Naive thymus-derived CD4-positive, alpha-beta T cell (primary cell): ENCODE measurements at regions not wholly inside any gene's neighbourhood (a gene's known extent, or its start where the extent isn't known, plus 50 kb on each side); places are given as distances from the start of the nearest gene placed in this dataset.
"Not testable (repeated sequence)": the region's sequence is repeated elsewhere in the genome, so short reads cannot be mapped to it uniquely, and the experiment has no call there.

Experiments
- ATAC-seq: fragments of 150-1000 bp; cut with Tn5 transposase; 2 replicates; pipeline ENCODE4 v1.10.0; 2021; ENCODE audit warnings: mild to moderate bottlenecking, moderate library complexity
- CTCF ChIA-PET: fragments of 350-600 bp; sonication (Branson Sonifier 250); formaldehyde crosslinking; loops from one replicate; lab custom pipeline; 2021; ENCODE audit warnings: antibody characterized with exemption; lab: Charles Lee
- POLR2A ChIA-PET: fragments of 350-600 bp; sonication (Branson Sonifier 250); formaldehyde crosslinking; loops from one replicate; lab custom pipeline; 2021; ENCODE audit warnings: antibody characterized with exemption, inconsistent platforms; lab: Charles Lee
- DNase-seq, 9 donors: peaks; one replicate each; pipeline versions ENCODE4 v3.0.0 to v3.0.0-alpha.2; 2020 to 2022; ENCODE audit warnings: mixed read lengths in 1 of 9
- H3K27ac ChIP-seq: one replicate; pipeline ENCODE4 v1.7.0; 2013; ENCODE audit warnings: mild to moderate bottlenecking, low read depth, low read length, moderate library complexity
- H3K27me3 ChIP-seq, 2 donors: one replicate each; pipeline ENCODE4 v1.7.0; 2013; ENCODE audit warnings: low read length in 2 of 2, mild to moderate bottlenecking in 2 of 2, moderate library complexity in 2 of 2; ENCODE audit not compliant: control insufficient read depth in 2 of 2, insufficient read depth in 2 of 2
- H3K36me3 ChIP-seq, 3 experiments: 1 replicate in 2 of 3; 2 replicates in 1 of 3; pipeline ENCODE4 v1.7.0; 2013; ENCODE audit warnings: low read length in 3 of 3, mild to moderate bottlenecking in 3 of 3, moderate library complexity in 1 of 3; ENCODE audit not compliant: insufficient read depth in 3 of 3, control insufficient read depth in 2 of 3
- H3K4me1 ChIP-seq, 2 donors: one replicate each; pipeline ENCODE4 v1.7.0; 2013; ENCODE audit warnings: low read length in 2 of 2, mild to moderate bottlenecking in 2 of 2, moderate library complexity in 1 of 2; ENCODE audit not compliant: control insufficient read depth in 2 of 2, insufficient read depth in 2 of 2
- H3K4me3 ChIP-seq: 2 replicates; pipeline ENCODE4 v1.7.0; 2013; ENCODE audit warnings: mild to moderate bottlenecking, low read length
- H3K9me3 ChIP-seq, 3 experiments: 1 replicate in 2 of 3; 2 replicates in 1 of 3; pipeline ENCODE4 v1.7.0; 2013; ENCODE audit warnings: low read length in 3 of 3; ENCODE audit not compliant: control insufficient read depth in 2 of 3
- H3K27ac Mint-ChIP-seq, 9 donors: one replicate each; pipeline ENCODE4 v1.8.0; 2020 to 2022; ENCODE audit warnings: mixed read lengths in 9 of 9, mild to moderate bottlenecking in 8 of 9, moderate library complexity in 5 of 9, inconsistent platforms in 2 of 9
- H3K27me3 Mint-ChIP-seq, 5 donors: one replicate each; pipeline ENCODE4 v1.8.0; 2021 to 2022; ENCODE audit warnings: mixed read lengths in 5 of 5, mild to moderate bottlenecking in 1 of 5
- H3K36me3 Mint-ChIP-seq, 5 donors: one replicate each; pipeline ENCODE4 v1.8.0; 2020 to 2022; ENCODE audit warnings: mixed read lengths in 5 of 5, mild to moderate bottlenecking in 3 of 5, inconsistent platforms in 1 of 5
- H3K4me1 Mint-ChIP-seq, 7 donors: one replicate each; pipeline ENCODE4 v1.8.0; 2020 to 2022; ENCODE audit warnings: mixed read lengths in 7 of 7, mild to moderate bottlenecking in 3 of 7, inconsistent platforms in 1 of 7
- H3K4me3 Mint-ChIP-seq, 10 donors: one replicate each; pipeline ENCODE4 v1.8.0; 2020 to 2022; ENCODE audit warnings: mild to moderate bottlenecking in 10 of 10, mixed read lengths in 10 of 10, moderate library complexity in 6 of 10, inconsistent platforms in 2 of 10
- H3K9me3 Mint-ChIP-seq, 11 donors: one replicate each; pipeline ENCODE4 v1.8.0; 2020 to 2022; ENCODE audit warnings: mixed read lengths in 11 of 11, mild to moderate bottlenecking in 4 of 11, inconsistent platforms in 1 of 11, moderate library complexity in 1 of 11
- intact Hi-C, 2 donors: fragments of 100-400 bp; cut with micrococcal nuclease; formaldehyde crosslinking; loops; one replicate each; pipeline ENCODE4 v1.15.1; 2023

GRCh38 chr22:47879346-47879745, 1116.9 kb downstream of the TBC1D22A start:
- intact Hi-C loops, result no loop called here
- no peaks in the 10 kb centered on the region for H3K9me3 ChIP-seq
- Mint-ChIP-seq H3K4me3 (no peak overlapping the region), H3K4me1 (no peaks in the 10 kb centered on the region), H3K27ac (no peak overlapping the region), H3K27me3 (peaks cover 0 to 32% (median 26%) of the 10 kb centered on the region in 5 donors), H3K9me3 (peaks cover 0 to 1% (median 0%) of the 10 kb centered on the region in 11 donors), H3K36me3 (no peaks in the 10 kb centered on the region)
- POLR2A ChIA-PET, result no interaction called here
- no peaks in the 10 kb centered on the region for H3K27me3 ChIP-seq
- H3K36me3 ChIP-seq, result no peaks in the 10 kb centered on the region
- no peak overlapping the region for H3K4me3 ChIP-seq
- DNase-seq (no peak), ATAC-seq (no peak)
- H3K4me1 ChIP-seq, result no peaks in the 10 kb centered on the region
- H3K27ac ChIP-seq, result no peak overlapping the region
- CTCF ChIA-PET, result no interaction called here

- no peak for DNase-seq
- no peaks in the 10 kb centered on the region for H3K36me3 Mint-ChIP-seq
- no peak overlapping the region for H3K4me3 Mint-ChIP-seq
- H3K27me3 Mint-ChIP-seq, result peaks cover 0 to 32% (median 29%) of the 10 kb centered on the region in 5 donors
- H3K4me1 Mint-ChIP-seq, result no peaks in the 10 kb centered on the region
- POLR2A ChIA-PET, result no interaction called here
- H3K27me3 ChIP-seq, result no peaks in the 10 kb centered on the region
- H3K27ac ChIP-seq, result no peak overlapping the region
- H3K36me3 ChIP-seq, result no peaks in the 10 kb centered on the region
- ATAC-seq, result no peak
- CTCF ChIA-PET, result no interaction called here
- H3K4me3 ChIP-seq, result no peak overlapping the region
- H3K4me1 ChIP-seq, result no peaks in the 10 kb centered on the region
- H3K27ac Mint-ChIP-seq, result no peak overlapping the region
- H3K9me3 Mint-ChIP-seq, result peaks cover 0 to 1% (median 0%) of the 10 kb centered on the region in 11 donors
- no peaks in the 10 kb centered on the region for H3K9me3 ChIP-seq
- intact Hi-C loops, result no loop called here
These were observed 1116.0 kb downstream of the TBC1D22A start for GRCh38 chr22:47878460-47878859.

GRCh38 chr22:47872761-47873535, 1110.5 kb downstream of the TBC1D22A start:
- ATAC-seq, result no peak
- Histone ChIP-seq H3K4me3 (no peak overlapping the region), H3K4me1 (no peaks in the 10 kb centered on the region), H3K9me3 (no peaks in the 10 kb centered on the region), H3K36me3 (no peaks in the 10 kb centered on the region), H3K27ac (no peak overlapping the region), H3K27me3 (no peaks in the 10 kb centered on the region)
- H3K36me3 Mint-ChIP-seq, result no peaks in the 10 kb centered on the region
- intact Hi-C loops, result no loop called here
- DNase-seq, result no peak
- ChIA-PET POLR2A (no interaction called here), CTCF (interaction anchor here (0.6 kb wide), 1 partner anchor 393 kb away, joined by 3 read pairs; no protein-coding TSS in a partner anchor)
- no peak overlapping the region for H3K27ac Mint-ChIP-seq
- no peaks in the 10 kb centered on the region for H3K4me1 Mint-ChIP-seq
- peaks cover 0 to 4% (median 0%) of the 10 kb centered on the region in 11 donors for H3K9me3 Mint-ChIP-seq
- H3K4me3 Mint-ChIP-seq, result no peak overlapping the region
- peaks cover 2 to 29% (median 24%) of the 10 kb centered on the region in 5 donors for H3K27me3 Mint-ChIP-seq

GRCh38 chr22:47865626-47866025, 1103.2 kb downstream of the TBC1D22A start:
- Histone ChIP-seq H3K36me3 (no peaks in the 10 kb centered on the region), H3K27me3 (no peaks in the 10 kb centered on the region), H3K4me1 (no peaks in the 10 kb centered on the region), H3K4me3 (no peak overlapping the region), H3K27ac (no peak overlapping the region), H3K9me3 (no peaks in the 10 kb centered on the region)
- Mint-ChIP-seq H3K4me1 (no peaks in the 10 kb centered on the region), H3K36me3 (no peaks in the 10 kb centered on the region), H3K9me3 (peaks cover 0 to 8% (median 4%) of the 10 kb centered on the region in 11 donors), H3K27me3 (peaks cover 0 to 19% (median 10%) of the 10 kb centered on the region in 5 donors), H3K4me3 (no peak overlapping the region), H3K27ac (no peak overlapping the region)
- CTCF ChIA-PET, result no interaction called here
- intact Hi-C loops, result no loop called here
- POLR2A ChIA-PET, result no interaction called here
- no peak for DNase-seq
- no peak for ATAC-seq

- Mint-ChIP-seq H3K27ac (no peak overlapping the region), H3K4me3 (no peak overlapping the region), H3K27me3 (peaks cover 0 to 20% (median 10%) of the 10 kb centered on the region in 5 donors), H3K4me1 (no peaks in the 10 kb centered on the region), H3K36me3 (no peaks in the 10 kb centered on the region), H3K9me3 (peaks cover 0 to 5% (median 0%) of the 10 kb centered on the region in 11 donors)
- intact Hi-C loops, result no loop called here
- no peak for DNase-seq
- Histone ChIP-seq H3K27ac (no peak overlapping the region), H3K9me3 (no peaks in the 10 kb centered on the region), H3K4me1 (no peaks in the 10 kb centered on the region), H3K27me3 (no peaks in the 10 kb centered on the region), H3K36me3 (no peaks in the 10 kb centered on the region), H3K4me3 (no peak overlapping the region)
- CTCF ChIA-PET, result no interaction called here
- POLR2A ChIA-PET, result no interaction called here
- no peak for ATAC-seq
These were observed 1099.9 kb downstream of the TBC1D22A start for GRCh38 chr22:47862394-47862793.

- H3K4me3 Mint-ChIP-seq, intact Hi-C loops, POLR2A ChIA-PET, CTCF ChIA-PET, H3K4me3 ChIP-seq, H3K27me3 ChIP-seq, H3K36me3 ChIP-seq, H3K9me3 ChIP-seq, H3K9me3 Mint-ChIP-seq, H3K27ac ChIP-seq, H3K4me1 ChIP-seq, DNase-seq, H3K36me3 Mint-ChIP-seq, H3K4me1 Mint-ChIP-seq, H3K27ac Mint-ChIP-seq, ATAC-seq: not testable (repeated sequence)
- H3K27me3 Mint-ChIP-seq, result peaks cover 0 to 28% (median 18%) of the 10 kb centered on the region in 5 donors
These were observed 1098.5 kb downstream of the TBC1D22A start for GRCh38 chr22:47860907-47861306.
